ENCODE measurements at regions not wholly inside any gene's neighbourhood (a gene's known extent, or its start where the extent isn't known, plus 50 kb on each side); places are given as distances from the start of the nearest gene placed in this dataset.
"Not testable (repeated sequence)": the region's sequence is repeated elsewhere in the genome, so short reads cannot be mapped to it uniquely, and the experiment has no call there.

DNA sequence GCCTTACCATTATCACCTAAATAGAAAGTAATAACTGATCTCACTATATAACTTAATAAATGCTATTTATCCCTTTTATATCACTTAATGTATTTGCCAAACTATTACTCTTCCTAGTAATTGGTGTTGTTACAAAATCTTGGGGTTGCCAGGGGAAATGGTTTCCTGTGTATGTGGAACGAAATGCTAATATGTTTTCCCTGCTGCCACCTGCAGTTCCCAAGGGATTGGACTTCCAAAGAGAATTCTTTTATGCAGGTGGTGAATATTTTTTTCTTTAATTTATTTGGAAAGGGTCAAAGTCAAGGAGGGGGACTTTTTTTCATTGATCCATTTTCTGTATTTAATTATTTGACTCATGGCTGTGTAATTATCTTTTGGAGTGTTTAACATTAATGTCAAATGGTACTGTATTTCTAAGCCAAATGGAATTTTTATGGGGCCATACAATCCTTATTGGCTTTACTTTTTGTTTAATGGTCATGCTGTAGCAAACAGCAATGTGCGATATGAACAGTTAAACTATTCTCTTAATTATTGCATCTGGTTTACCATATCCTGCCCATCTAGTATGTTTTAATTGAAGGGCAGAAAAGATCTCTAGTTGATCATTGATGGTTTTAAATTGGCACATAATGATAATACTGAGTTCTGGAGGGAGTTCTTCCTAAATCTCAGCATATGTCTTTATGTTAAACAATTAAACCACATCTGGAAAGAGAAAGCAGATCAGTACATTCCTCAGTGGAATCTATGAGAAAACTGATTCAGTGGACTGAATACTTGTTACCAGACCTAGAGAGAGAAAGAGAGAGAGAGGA lies 486.3 kb downstream of the TTLL7 start:
- no peak for DNase-seq (ENCODE audit: low read depth in 3 of 3)

DNA sequence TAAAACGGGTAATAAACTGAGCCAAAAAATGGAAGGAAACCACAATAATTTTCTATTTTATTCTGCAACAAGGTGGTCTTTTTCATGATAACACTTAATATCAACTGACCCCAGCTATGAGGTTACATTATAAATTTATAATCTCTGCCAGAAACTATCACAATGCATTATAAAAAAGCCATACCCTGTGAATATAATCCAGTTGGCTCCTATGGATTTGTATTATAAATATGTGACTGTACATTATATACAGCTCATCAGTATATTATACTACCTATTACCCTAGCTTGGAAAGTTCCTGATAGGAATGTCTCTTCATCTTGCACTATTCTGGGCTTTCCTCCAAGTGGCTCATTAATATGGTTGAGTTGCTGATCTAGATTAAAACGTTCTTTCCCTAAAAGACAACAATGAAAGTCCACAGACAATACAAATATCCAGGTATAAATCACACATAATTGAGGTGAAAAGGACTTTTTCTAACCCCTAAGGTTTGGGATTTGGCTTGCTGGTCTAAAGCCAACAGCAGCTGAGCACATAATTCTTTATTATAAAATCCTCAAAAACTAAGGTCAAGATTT lies 487.7 kb downstream of the TTLL7 start:
- no peak for DNase-seq (ENCODE audit: low read depth in 3 of 3)

DNA sequence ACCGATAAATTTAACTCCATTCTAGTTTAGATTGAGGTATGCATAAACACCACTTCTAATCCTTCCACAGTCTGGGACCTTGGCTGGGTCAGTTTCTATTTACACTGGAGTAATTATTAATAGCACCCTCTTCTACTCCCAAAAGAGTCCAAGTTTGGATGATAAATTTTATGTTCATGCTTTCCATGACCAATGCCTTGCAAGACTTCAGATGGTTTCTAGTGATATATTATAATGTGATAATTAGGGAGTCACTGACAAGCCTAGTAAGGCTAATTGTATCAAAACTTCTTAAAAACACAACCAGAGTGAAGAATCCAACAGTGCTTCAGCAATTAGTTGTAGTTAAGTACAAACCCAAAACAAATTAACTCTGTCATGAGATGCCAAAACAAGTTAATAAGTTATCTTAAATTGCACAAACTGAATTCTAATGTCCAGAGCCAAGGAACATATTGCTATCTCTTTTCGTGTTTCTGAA lies 489.6 kb downstream of the TTLL7 start:
- DNase-seq (ENCODE audit: low read depth in 3 of 3): no peak

DNA sequence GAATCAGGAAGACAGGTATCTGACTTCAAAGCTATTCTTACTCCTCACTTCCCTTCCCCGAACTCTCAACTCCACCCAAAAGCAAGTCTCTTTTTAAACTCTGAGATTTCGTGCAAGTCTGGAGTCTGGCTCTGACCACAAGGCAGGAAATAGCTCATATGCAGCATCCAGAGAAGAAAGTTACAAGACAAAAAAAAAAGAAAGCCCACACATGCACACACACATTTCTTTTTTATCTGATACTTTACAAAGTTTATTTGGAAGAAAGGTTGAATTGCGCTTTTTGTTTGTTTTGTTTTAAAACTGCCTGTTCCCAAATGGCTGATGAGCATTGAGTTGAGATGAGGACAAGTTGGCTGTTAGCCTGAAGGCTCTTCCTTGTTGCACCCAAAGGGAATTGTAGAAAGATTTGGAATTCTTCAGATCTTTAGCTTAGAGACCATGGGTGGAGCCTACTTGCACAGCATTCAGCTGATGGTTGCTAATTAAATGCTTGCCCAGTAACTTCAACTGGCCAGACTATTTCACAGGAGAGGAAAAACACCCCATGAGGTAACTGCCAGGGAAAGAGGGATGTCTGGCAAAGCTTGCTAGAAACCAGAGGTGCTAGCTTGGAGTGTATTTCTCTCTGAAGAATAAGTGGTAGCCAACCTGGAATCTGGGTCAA lies 490.3 kb downstream of the TTLL7 start:
- DNase-seq (ENCODE audit: low read depth in 3 of 3): peak in 1 of 3 experiments; percentile 21

DNA sequence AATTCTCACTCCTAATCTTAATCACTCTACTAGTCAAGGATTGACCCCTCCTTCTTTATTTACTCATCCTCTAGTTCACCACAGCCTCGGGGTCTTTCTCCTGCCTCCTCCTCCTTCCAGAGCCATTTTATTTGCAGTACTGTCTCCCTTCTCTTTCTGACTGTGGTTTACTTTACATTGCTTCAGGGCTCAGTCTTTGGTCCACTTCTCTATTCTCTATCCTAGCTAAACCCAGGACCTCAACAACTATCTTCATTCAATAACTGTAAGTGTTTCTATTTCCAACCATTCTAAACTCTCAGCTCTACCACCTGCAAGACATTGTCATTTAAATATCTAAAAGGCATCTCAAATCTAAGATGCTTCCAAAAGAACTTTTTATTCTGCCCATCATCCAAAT lies 493.8 kb downstream of the TTLL7 start:
- DNase-seq (ENCODE audit: low read depth in 3 of 3): no peak

DNA sequence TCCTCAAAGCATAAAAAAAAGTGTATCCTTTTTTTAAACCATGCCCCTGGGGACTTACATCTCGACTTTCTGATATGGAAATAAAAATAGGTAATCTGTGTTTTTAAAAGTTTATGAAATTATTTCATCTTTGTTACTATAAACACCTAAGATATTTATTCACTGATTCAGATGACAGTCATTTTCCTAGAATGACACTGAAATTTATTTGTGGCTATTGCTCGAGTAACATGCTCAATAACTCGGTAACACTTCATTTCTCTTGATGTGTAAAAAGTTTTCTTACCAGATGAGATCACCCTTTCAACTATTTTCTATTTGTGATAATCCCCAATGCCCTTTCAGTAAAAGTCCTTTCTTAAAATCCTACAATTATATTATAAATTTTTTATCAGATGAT lies 495.8 kb downstream of the TTLL7 start:
- no peak for DNase-seq (ENCODE audit: low read depth in 3 of 3)

DNA sequence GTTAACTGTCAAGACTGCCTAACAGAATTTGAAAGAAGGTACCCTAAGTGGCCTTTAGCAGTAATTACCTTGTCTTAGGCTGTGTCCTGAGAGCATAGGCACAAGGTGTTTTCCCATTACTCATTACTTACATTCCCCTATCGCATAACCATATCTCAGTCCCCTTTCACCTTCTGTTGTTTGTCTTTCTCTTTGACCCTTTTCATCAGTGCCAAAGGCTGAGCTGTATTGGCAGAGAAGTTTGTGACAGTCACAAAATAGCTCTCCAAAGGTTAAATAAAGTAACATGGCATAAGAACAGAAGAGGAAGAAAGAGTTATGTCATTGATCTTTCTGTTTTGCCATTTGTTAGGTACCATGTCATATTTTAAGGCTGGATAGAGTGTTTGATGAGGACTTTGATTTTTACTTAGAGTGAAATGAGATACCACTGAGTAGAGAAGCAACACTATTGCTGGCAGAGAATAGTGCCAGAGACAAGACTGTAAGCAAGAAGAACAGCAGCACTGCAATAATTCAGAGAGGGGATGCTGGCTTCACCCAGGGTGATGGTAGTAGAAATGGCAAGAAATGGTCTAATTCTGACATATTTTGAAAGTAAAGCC lies 497.8 kb downstream of the TTLL7 start:
- DNase-seq (ENCODE audit: low read depth in 3 of 3): no peak

DNA sequence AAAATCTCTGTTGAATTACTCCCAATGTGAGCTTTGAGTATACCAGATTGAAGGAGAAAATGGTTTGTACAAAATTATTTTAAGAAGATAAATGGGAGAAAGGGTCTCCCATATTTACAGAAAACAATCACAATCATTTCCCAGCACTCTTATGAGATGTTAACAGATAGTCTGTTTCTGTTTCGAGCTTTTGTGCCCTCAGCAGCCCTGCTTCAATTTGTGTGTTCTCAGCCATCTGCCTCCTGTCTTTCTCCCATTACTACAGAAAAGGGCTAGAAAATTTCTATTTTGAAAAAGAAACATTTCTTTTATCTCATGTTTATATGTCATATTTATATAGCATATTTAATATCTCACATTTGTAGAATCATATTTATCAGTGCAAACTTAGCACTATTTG lies 498.4 kb downstream of the TTLL7 start:
- no peak for DNase-seq (ENCODE audit: low read depth in 3 of 3)

DNA sequence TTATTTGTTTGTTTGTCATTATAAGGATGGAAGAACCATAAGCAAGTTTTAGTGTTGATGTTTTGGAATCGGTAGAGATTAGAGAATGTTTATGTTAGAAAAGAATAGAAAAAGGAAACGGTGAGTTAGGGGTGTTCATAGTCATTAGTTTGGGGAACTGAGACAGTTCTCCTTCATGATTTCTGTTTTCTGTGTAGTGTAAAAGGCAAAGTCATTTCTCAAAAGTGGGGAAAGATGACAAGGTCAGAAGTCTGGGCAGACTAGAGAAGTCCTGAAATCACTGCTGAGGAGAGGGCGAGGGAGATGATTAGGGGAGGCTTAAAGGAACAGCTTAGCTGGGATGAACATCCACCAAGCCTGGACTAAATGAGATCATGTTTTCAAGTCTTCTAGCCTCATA lies 498.9 kb downstream of the TTLL7 start:
- no peak for DNase-seq (ENCODE audit: low read depth in 3 of 3)

DNA sequence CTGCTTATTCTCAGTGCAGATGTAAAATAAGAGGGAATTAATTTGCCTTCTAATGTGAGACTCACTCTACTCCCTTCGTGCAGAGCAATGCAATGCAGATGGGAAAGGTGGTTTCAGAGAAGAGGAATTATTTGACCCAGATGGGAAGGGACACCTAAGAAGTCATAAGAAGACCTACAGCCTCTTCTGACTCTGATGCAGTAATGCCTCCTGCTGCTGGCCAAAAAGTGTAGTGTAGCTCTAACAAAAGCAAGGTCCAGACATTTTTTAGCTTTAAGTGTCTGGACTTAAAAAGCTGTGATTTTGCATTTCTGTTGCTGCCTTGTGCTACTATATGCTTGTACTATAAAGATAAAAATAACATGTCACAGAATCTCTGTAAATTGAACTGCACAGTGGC lies 501.4 kb downstream of the TTLL7 start:
- DNase-seq (ENCODE audit: low read depth in 3 of 3): no peak

DNA sequence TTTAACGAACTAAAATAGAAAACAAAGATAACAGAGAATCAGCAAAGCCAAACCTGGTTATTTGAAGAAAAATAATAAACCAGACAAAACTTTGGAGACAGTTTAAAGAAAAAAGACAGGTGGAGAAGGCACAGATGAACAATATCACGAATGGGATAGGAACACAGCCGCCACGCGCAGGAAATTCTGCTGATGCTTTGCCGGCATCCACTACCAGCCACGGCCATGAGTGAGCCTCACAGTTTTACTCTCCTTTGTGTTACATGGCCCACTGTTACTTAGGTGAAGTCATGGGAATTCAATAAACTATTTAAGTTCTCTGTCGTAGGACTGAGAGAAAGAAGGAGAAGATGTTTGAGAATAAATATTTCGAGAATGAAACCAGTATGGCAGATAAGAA lies 503.4 kb downstream of the TTLL7 start:
- DNase-seq (ENCODE audit: low read depth in 3 of 3): no peak

DNA sequence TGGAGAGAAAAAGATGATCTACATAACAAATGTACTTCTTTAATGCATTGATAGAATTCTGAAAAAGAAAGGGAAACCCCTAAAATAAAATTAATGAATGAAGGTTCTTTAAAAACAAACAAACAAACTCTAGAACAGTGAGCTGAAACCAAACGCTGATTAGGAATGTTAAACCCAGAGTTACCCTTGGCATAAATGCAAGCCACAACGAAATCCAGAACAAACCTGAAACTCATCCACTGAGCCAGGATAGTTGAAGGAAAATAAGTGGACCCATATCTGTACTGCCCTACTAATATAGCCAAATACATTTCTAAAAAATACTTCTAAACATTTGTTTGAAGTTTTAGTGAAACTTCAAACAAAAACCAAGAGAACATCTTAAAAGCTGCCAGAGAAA lies 505.3 kb downstream of the TTLL7 start:
- no peak for DNase-seq (ENCODE audit: low read depth in 3 of 3)

DNA sequence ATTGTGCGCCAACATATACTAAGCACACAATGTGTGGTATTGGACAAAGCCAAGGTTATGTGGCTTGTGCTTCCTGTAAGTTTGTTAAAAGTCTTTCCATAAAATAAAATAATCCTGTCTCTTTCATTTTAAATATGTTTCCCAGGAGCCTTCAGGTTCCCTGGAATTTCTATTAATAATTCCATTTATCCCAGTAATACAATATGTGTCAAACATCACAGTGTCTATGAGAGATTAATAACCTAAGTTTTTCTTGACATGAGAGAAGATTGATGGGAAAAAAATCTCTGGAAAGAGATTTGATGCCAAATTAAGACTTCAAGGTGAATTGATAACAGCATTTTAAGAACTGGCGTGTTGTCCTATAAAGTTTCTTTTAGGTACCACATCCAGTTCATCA lies 507.0 kb downstream of the TTLL7 start:
- no peak for DNase-seq (ENCODE audit: low read depth in 3 of 3)

DNA sequence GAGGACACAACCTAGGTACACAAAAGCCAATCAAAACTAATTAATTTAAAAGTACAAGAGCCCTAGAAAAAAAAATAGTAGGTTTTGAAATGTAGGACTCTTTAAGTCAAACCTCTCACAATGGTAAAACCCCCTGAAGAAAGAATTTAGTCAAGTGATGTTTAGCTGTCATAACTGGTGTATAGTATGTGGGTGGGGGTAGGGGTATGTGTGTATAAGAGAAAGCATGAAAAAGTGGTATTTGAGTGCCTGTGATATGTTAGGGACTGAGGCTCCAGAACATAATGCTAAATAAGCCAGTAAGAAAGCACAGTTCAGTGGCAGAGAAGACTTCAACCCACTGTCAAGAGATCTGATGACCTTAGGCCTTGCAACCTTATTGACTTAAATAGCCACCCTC lies 507.9 kb downstream of the TTLL7 start:
- DNase-seq (ENCODE audit: low read depth in 3 of 3): no peak

DNA sequence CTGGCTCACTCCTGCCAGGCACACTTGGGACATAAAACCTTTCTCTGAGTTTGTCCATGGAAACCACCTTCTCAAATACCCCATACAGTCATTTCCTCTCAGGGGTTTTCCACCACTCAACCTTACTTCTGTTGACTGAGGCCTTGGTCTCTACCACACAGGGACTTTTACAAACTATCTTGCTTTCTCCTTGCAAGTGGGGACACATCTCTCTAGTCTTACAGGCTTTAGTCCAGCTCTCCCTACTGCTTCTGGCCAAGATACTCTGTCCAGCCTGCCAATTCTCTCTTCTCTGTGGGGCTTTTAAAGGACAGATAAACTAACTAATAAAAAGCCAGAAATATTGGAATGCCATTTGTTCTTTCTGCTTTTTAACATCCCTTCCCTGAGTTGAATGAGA lies 510.8 kb downstream of the TTLL7 start:
- not testable (repeated sequence) for DNase-seq (ENCODE audit: low read depth in 3 of 3)

DNA sequence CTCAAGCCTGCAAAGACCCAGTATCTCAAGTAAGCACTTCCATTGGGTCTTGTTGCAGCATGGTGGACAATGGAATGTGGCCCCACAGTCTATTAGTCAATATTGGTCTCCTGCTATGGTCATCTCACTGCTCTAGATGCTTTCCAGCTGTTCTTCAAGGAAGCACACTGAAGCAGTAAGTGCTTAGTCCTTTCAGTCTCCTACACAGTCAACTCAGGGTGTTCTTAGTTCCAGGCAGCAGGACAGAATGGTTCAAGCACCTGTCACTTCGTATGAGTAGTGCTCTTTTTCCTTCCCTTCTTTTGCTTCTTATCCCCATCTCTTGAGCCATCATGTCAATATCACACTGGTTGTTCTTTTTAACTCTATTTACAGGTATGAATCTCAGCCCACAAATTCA lies 511.5 kb downstream of the TTLL7 start:
- not testable (repeated sequence) for DNase-seq (ENCODE audit: low read depth in 3 of 3)

DNA sequence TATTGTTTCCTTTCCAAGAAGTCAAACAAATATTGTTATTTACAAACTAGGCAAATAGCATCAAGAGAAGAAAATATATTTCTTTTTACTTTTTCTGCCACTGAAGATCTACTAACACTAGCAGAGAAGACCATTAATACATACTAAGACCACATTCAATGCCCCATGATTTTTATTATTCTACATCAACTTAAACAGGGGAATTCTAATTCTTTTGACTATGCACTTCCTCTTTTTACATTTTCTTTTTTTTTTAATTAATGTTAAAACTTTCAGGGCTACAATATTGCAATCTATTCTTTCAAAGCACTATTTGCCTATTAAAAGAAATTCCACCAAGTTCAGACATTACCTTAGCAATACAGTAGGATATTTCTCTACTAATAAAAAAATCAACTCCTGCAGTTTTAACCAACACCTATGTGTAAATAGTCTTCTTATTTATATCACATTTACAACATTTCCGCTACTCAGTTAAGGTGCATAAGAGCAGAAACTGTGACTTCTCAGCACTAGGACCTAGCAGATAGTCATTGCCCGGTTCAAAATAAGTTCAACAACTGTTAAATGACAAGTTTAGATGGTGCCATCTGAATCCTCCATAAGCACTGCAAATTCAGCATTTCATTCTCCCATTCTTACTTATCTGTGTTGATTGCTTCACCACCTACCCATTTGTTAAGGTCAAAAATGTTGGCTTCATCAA lies 513.5 kb downstream of the TTLL7 start:
- not testable (repeated sequence) for DNase-seq (ENCODE audit: low read depth in 3 of 3)

DNA sequence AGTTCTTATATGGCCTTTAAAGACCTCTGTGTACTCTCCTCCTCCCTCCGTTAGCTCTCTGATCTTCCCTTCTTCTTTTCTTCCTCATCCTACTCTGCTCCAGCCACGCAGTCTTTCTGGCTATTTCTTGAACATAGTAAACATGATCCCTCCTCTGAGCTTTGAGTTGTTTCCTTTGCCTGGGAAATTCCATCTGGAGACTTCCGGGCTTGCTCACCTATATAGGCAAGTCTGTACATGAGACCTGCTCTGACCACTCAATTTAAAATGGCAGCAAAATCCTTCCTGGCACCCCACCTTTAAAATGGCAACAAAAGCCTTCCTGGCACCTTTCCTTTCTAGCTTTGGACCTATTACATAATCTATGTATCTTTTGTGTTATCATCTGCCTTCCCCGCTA lies 517.6 kb downstream of the TTLL7 start:
- DNase-seq (ENCODE audit: low read depth in 3 of 3): not testable (repeated sequence)

DNA sequence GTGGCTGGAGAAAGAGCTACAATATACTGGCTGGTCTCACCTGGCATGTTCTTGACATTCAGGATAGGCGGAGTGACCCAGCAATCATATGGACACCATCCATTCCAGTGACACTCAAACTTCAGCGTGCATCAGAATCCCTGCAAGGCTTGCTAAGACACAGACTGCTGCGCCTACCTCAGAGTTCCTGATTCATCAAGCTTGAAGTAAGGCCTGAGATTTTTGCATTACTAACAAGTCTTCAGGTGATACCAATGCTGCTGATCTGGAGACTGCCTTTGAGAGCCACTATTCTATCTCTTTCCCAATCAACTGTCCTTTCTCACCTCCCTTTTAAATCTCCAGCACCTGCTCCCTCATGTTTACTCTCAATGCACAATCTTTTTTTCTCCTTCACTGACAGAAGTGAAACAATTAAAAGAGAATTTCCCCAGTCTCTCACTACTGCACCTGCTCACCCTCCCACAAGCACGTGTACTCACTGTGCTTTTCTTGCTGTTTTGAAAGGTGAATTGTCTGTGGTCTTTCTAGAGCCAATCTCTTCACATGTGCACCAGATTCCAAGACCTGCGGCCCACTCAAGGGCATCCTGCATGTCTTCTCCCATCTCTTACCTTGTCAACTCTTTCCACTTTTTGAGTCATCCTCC lies 519.2 kb downstream of the TTLL7 start:
- DNase-seq (ENCODE audit: low read depth in 3 of 3): not testable (repeated sequence)

DNA sequence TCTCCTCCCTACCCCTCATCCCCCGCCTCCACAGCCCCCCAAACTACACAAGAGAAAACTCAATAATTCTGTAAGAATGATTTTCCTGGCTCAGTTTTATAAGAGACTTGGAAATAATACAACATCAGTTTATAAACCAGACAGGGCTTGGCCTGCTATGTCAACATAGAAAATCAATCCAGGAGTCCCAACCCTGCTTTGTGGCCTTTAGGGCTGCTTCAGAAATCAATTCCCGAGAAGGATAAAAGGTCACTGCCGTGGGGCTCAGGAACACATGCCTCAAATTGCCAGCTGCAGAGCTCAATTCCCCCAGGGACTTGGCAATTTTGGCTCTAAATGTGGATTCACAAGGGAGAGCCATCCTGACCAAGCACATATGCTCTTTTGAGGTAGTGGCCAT lies 520.8 kb downstream of the TTLL7 start:
- not testable (repeated sequence) for DNase-seq (ENCODE audit: low read depth in 3 of 3)

DNA sequence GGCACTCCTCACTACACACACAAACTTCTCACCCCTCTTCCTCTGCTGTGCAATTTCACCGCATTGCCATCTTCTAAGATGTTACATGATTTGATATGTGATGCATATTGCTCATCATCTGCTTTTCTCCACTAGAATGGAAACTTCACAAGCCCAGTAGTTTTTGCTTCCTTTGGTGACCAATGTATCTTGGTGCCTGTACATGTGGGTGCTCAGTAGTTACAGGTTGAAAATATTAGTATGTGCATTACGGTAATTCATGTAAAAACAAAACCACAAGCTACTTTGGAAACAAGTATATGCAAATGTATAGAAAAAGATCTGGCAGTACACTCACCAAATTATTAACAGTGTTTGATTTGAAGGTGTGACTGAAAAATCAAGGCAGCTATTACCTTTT lies 522.4 kb downstream of the TTLL7 start:
- not testable (repeated sequence) for DNase-seq (ENCODE audit: low read depth in 3 of 3)
